ENCODE measurements at regions not wholly inside any gene's neighbourhood (a gene's known extent, or its start where the extent isn't known, plus 50 kb on each side); places are given as distances from the start of the nearest gene placed in this dataset.

GRCh38 chr18:10368456-10369453 is 85.7 kb upstream of the APCDD1 start:
- no peak for DNase-seq

GRCh38 chr18:10370716-10371115 is 83.7 kb upstream of the APCDD1 start:
- DNase-seq: no peak

GRCh38 chr18:10371165-10371564 is 83.3 kb upstream of the APCDD1 start:
- DNase-seq: no peak

- no peak for DNase-seq
Measured at GRCh38 chr18:10374195-10374594, 80.2 kb upstream of the APCDD1 start.

- no peak for DNase-seq
Measured at GRCh38 chr18:10374636-10375293, 79.7 kb upstream of the APCDD1 start.

GRCh38 chr18:10376731-10377130 is 77.7 kb upstream of the APCDD1 start:
- DNase-seq: no peak

GRCh38 chr18:10377956-10378355 is 76.5 kb upstream of the APCDD1 start:
- no peak for DNase-seq

- no peak for DNase-seq
Measured at GRCh38 chr18:10378688-10379420, 75.6 kb upstream of the APCDD1 start.

GRCh38 chr18:10379522-10379921 is 74.9 kb upstream of the APCDD1 start:
- DNase-seq: peak; percentile 75

- peak; percentile 9 for DNase-seq
Measured at GRCh38 chr18:10381516-10381915, 72.9 kb upstream of the APCDD1 start.

GRCh38 chr18:10381951-10382350 is 72.5 kb upstream of the APCDD1 start:
- DNase-seq: no peak

GRCh38 chr18:10386049-10386448 is 68.4 kb upstream of the APCDD1 start:
- DNase-seq: no peak

GRCh38 chr18:10386956-10387355 is 67.5 kb upstream of the APCDD1 start:
- DNase-seq: no peak

- no peak for DNase-seq
Measured at GRCh38 chr18:10387399-10387798, 67.0 kb upstream of the APCDD1 start.

GRCh38 chr18:10388373-10388772 is 66.1 kb upstream of the APCDD1 start:
- no peak for DNase-seq

- DNase-seq: peak; percentile 39
Measured at GRCh38 chr18:10391506-10391905, 62.9 kb upstream of the APCDD1 start.

GRCh38 chr18:10397004-10397403 is 57.4 kb upstream of the APCDD1 start:
- no peak for DNase-seq

GRCh38 chr18:10398571-10398970 is 55.9 kb upstream of the APCDD1 start:
- DNase-seq: no peak

GRCh38 chr18:10399465-10399864 is 55.0 kb upstream of the APCDD1 start:
- no peak for DNase-seq

GRCh38 chr18:10400534-10401307 is 53.7 kb upstream of the APCDD1 start:
- peak; percentile 89 for DNase-seq

GRCh38 chr18:10401521-10401920 is 52.9 kb upstream of the APCDD1 start:
- DNase-seq: peak; percentile 62

GRCh38 chr18:10401930-10402329 is 52.5 kb upstream of the APCDD1 start:
- DNase-seq: no peak
